GM10266 (cell line): ENCODE measurements at regions not wholly inside any gene's neighbourhood (a gene's known extent, or its start where the extent isn't known, plus 50 kb on each side); places are given as distances from the start of the nearest gene placed in this dataset.

ENCODE experiments used
- DNase-seq: peaks from one replicate; pipeline ENCODE4 v3.0.0; 2012; ENCODE audit errors: extremely low spot score
- CTCF ChIP-seq: IDR thresholded peaks from 2 replicates; pipeline ENCODE4 v1.5.1; 2012; ENCODE audit warnings: mild to moderate bottlenecking, low read depth; ENCODE audit not compliant: control insufficient read depth, insufficient read depth; ENCODE audit errors: missing control alignments

GRCh38 chr18:23342506-23342905, 110.6 kb upstream of the RIOK3 start:
- TF ChIP-seq CTCF, result no peak

GRCh38 chr18:23350188-23350587, 102.9 kb upstream of the RIOK3 start:
- no peak for TF ChIP-seq CTCF

More at GRCh38 chr18:23342506-23342905, 110.6 kb upstream of the RIOK3 start:
- no peak for DNase-seq

GRCh38 chr18:23351521-23351920, 101.6 kb upstream of the RIOK3 start:
- no peak for DNase-seq
- no peak for TF ChIP-seq CTCF

More at GRCh38 chr18:23350188-23350587, 102.9 kb upstream of the RIOK3 start:
- no peak for DNase-seq

GRCh38 chr18:23352042-23352441, 101.0 kb upstream of the RIOK3 start:
- DNase-seq, result no peak
- no peak for TF ChIP-seq CTCF

- TF ChIP-seq CTCF, result no peak
- no peak for DNase-seq
Measured at GRCh38 chr18:23353459-23353858, 99.6 kb upstream of the RIOK3 start.

- TF ChIP-seq CTCF, result no peak
- no peak for DNase-seq
Measured at GRCh38 chr18:23354625-23355024, 98.5 kb upstream of the RIOK3 start.

GRCh38 chr18:23355206-23355605, 97.9 kb upstream of the RIOK3 start:
- TF ChIP-seq CTCF, result no peak
- DNase-seq, result no peak

- DNase-seq, result no peak
- TF ChIP-seq CTCF, result no peak
Measured at GRCh38 chr18:23356424-23356823, 96.7 kb upstream of the RIOK3 start.
